ENCODE measurements at regions not wholly inside any gene's neighbourhood (a gene's known extent, or its start where the extent isn't known, plus 50 kb on each side); places are given as distances from the start of the nearest gene placed in this dataset.

- no peak for DNase-seq (ENCODE audit: low read depth, low spot score)
- POLR2A ChIA-PET = no interaction called here
- no peak overlapping the region for H3K4me3 ChIP-seq (ENCODE audit: low read depth, low read length)
Observed at GRCh38 chr6:48222241-48222640, 111.2 kb upstream of the PTCHD4 start.

GRCh38 chr6:48213076-48213788, 102.2 kb upstream of the PTCHD4 start:
- H3K9me3 ChIP-seq (ENCODE audit: control insufficient read depth, insufficient read depth, low read length) = no peaks in the 10 kb centered on the region
- H3K27me3 ChIP-seq (ENCODE audit: control insufficient read depth, insufficient read depth, low read length) = no peaks in the 10 kb centered on the region
- no peak overlapping the region for H3K27ac ChIP-seq (ENCODE audit: low read depth, low read length)
- no peak for TF ChIP-seq CTCF (IDR thresholded peaks at IDR 0.05; ENCODE audit: low read depth, low read length)
- no peak overlapping the region for H3K4me3 ChIP-seq (ENCODE audit: low read depth, low read length)
- ChIA-PET POLR2A (no interaction called here), CTCF (no interaction called here)
- DNase-seq (ENCODE audit: low read depth, low spot score) = no peak

More at GRCh38 chr6:48222241-48222640, 111.2 kb upstream of the PTCHD4 start:
- no peak overlapping the region for H3K27ac ChIP-seq (ENCODE audit: low read depth, low read length)
- CTCF ChIA-PET = no interaction called here
- no peaks in the 10 kb centered on the region for H3K9me3 ChIP-seq (ENCODE audit: control insufficient read depth, insufficient read depth, low read length)
- H3K27me3 ChIP-seq (ENCODE audit: control insufficient read depth, insufficient read depth, low read length) = no peaks in the 10 kb centered on the region
- no peak for TF ChIP-seq CTCF (IDR thresholded peaks at IDR 0.05; ENCODE audit: low read depth, low read length)

- no peak for TF ChIP-seq CTCF (IDR thresholded peaks at IDR 0.05; ENCODE audit: low read depth, low read length)
- ChIA-PET POLR2A (no interaction called here), CTCF (no interaction called here)
- no peaks in the 10 kb centered on the region for H3K27me3 ChIP-seq (ENCODE audit: control insufficient read depth, insufficient read depth, low read length)
- no peak for DNase-seq (ENCODE audit: low read depth, low spot score)
- H3K9me3 ChIP-seq (ENCODE audit: control insufficient read depth, insufficient read depth, low read length) = no peaks in the 10 kb centered on the region
- no peak overlapping the region for H3K4me3 ChIP-seq (ENCODE audit: low read depth, low read length)
- no peak overlapping the region for H3K27ac ChIP-seq (ENCODE audit: low read depth, low read length)
Observed at GRCh38 chr6:48212501-48212900, 101.5 kb upstream of the PTCHD4 start.

GRCh38 chr6:48206091-48206490, 95.1 kb upstream of the PTCHD4 start:
- no peak for TF ChIP-seq CTCF (IDR thresholded peaks at IDR 0.05; ENCODE audit: low read depth, low read length)

GRCh38 chr6:48200869-48201390, 89.9 kb upstream of the PTCHD4 start:
- Histone ChIP-seq H3K27ac (ENCODE audit: low read depth, low read length) (no peak overlapping the region), H3K9me3 (ENCODE audit: control insufficient read depth, insufficient read depth, low read length) (no peaks in the 10 kb centered on the region), H3K27me3 (ENCODE audit: control insufficient read depth, insufficient read depth, low read length) (no peaks in the 10 kb centered on the region), H3K4me3 (ENCODE audit: low read depth, low read length) (no peak overlapping the region)
- POLR2A ChIA-PET = no interaction called here
- TF ChIP-seq CTCF (IDR thresholded peaks at IDR 0.05; ENCODE audit: low read depth, low read length) = no peak
- DNase-seq (ENCODE audit: low read depth, low spot score) = no peak
- CTCF ChIA-PET = no interaction called here

More at GRCh38 chr6:48206091-48206490, 95.1 kb upstream of the PTCHD4 start:
- no peak overlapping the region for H3K4me3 ChIP-seq (ENCODE audit: low read depth, low read length)
- DNase-seq (ENCODE audit: low read depth, low spot score) = no peak
- ChIA-PET POLR2A (no interaction called here), CTCF (no interaction called here)
- H3K27me3 ChIP-seq (ENCODE audit: control insufficient read depth, insufficient read depth, low read length) = no peaks in the 10 kb centered on the region
- H3K27ac ChIP-seq (ENCODE audit: low read depth, low read length) = no peak overlapping the region
- no peaks in the 10 kb centered on the region for H3K9me3 ChIP-seq (ENCODE audit: control insufficient read depth, insufficient read depth, low read length)
